SH-SY5Y (cell line): ENCODE measurements at regions not wholly inside any gene's neighbourhood (a gene's known extent, or its start where the extent isn't known, plus 50 kb on each side); places are given as distances from the start of the nearest gene placed in this dataset.

Experiments used
- GATA2 ChIP-seq: IDR thresholded peaks from 2 replicates; pipeline ENCODE4 v1.6.1; 2011; ENCODE audit warnings: mild to moderate bottlenecking, low read depth, low read length
- GATA3 ChIP-seq: IDR thresholded peaks from 2 replicates; pipeline ENCODE4 v1.6.1; 2011; ENCODE audit warnings: low read depth, mild to moderate bottlenecking, low read length, moderate library complexity

DNA sequence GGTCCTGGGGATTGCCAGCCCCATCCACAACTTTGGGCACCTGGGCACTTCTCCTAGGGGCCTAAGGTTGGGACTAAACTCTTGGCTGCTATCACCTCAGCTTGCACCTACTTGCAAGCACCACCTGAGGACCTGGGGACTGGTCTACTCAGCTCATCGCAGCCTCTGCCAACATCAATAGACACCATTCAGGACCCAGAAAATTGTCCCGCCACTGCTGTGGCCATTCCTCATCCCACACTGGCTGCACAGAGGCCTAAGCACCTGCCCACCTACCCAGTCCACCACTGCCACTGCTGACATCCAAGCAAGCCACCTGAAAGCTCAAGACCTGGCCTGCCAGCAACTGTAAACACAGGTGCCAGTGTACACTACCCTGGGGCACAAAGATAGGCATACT lies 234.1 kb downstream of the STK31 start:
- TF ChIP-seq GATA3 (no peak), GATA2 (no peak)
